MCF 10A (cell line): ENCODE measurements at regions not wholly inside any gene's neighbourhood (a gene's known extent, or its start where the extent isn't known, plus 50 kb on each side); places are given as distances from the start of the nearest gene placed in this dataset.

ENCODE experiments used
- BruUV-seq: library from RNA; stranded (reverse); fragments of 400-500 nt; replicated peaks from 2 replicates; lab custom pipeline; 2021; lab: Mats Ljungman, UMichigan
- CTCF ChIA-PET: fragments of 300-600 bp; sonication (Branson Sonifier 250); formaldehyde crosslinking; extraction: SDS; loops from one replicate; lab custom pipeline; 2021; ENCODE audit warnings: antibody characterized with exemption, inconsistent platforms; lab: Yijun Ruan, JAX
- POLR2A ChIA-PET: fragments of 300-600, 350-650 bp; sonication (Branson Sonifier 250); formaldehyde crosslinking; extraction: SDS; loops from one replicate; lab custom pipeline; 2020; ENCODE audit warnings: antibody characterized with exemption, inconsistent platforms; lab: Yijun Ruan, JAX
- DNase-seq: peaks from one replicate; pipeline ENCODE4 v3.0.0-alpha.2; 2018; ENCODE audit not compliant: unreplicated experiment
- H3K27ac Mint-ChIP-seq: one replicate; pipeline ENCODE4 v1.8.0; 2022; ENCODE audit warnings: mild to moderate bottlenecking, low read depth, mixed read lengths; ENCODE audit not compliant: unreplicated experiment
- H3K27me3 Mint-ChIP-seq: one replicate; pipeline ENCODE4 v1.8.0; 2022; ENCODE audit warnings: mixed read lengths; ENCODE audit not compliant: insufficient read depth, unreplicated experiment
- H3K36me3 Mint-ChIP-seq: one replicate; pipeline ENCODE4 v1.8.0; 2022; ENCODE audit warnings: mild to moderate bottlenecking, moderate library complexity, mixed read lengths; ENCODE audit not compliant: insufficient read depth, unreplicated experiment
- H3K4me1 Mint-ChIP-seq: one replicate; pipeline ENCODE4 v1.8.0; 2022; ENCODE audit warnings: mixed read lengths; ENCODE audit not compliant: insufficient read depth, unreplicated experiment
- H3K4me3 Mint-ChIP-seq: one replicate; pipeline ENCODE4 v1.8.0; 2022; ENCODE audit warnings: mild to moderate bottlenecking, moderate library complexity, mixed read lengths; ENCODE audit not compliant: unreplicated experiment
- H3K9me3 Mint-ChIP-seq: one replicate; pipeline ENCODE4 v1.8.0; 2022; ENCODE audit warnings: mixed read lengths; ENCODE audit not compliant: unreplicated experiment
- intact Hi-C: fragments of 100-400 bp; cut with micrococcal nuclease; formaldehyde crosslinking; loops from 2 replicates; pipeline ENCODE4 v1.14.1; 2022
- TF ChIP-seq, protein P1 (sequence below): fragments of 200-600 bp; IDR thresholded peaks from one replicate; pipeline ENCODE4 v1.8.0; 2022; ENCODE audit warnings: antibody characterized with exemption, mild to moderate bottlenecking; ENCODE audit not compliant: unreplicated experiment

GRCh38 chr11:96948066-96948465 lies 558.3 kb downstream of the JRKL start:
- ChIA-PET CTCF (interaction anchor here (0.8 kb wide), 1 partner anchor 144 kb away, joined by 5 read pairs; no protein-coding TSS in a partner anchor), POLR2A (no interaction called here)
- Mint-ChIP-seq H3K9me3 (no peaks in the 10 kb centered on the region), H3K27me3 (peaks cover 41% of the 10 kb centered on the region), H3K36me3 (no peaks in the 10 kb centered on the region), H3K4me1 (no peaks in the 10 kb centered on the region), H3K4me3 (no peak overlapping the region), H3K27ac (no peak overlapping the region)
- BruUV-seq, result no TSS peak
- DNase-seq, result no peak
- intact Hi-C loops, result no loop called here
- TF ChIP-seq, protein P1, sequence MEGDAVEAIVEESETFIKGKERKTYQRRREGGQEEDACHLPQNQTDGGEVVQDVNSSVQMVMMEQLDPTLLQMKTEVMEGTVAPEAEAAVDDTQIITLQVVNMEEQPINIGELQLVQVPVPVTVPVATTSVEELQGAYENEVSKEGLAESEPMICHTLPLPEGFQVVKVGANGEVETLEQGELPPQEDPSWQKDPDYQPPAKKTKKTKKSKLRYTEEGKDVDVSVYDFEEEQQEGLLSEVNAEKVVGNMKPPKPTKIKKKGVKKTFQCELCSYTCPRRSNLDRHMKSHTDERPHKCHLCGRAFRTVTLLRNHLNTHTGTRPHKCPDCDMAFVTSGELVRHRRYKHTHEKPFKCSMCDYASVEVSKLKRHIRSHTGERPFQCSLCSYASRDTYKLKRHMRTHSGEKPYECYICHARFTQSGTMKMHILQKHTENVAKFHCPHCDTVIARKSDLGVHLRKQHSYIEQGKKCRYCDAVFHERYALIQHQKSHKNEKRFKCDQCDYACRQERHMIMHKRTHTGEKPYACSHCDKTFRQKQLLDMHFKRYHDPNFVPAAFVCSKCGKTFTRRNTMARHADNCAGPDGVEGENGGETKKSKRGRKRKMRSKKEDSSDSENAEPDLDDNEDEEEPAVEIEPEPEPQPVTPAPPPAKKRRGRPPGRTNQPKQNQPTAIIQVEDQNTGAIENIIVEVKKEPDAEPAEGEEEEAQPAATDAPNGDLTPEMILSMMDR, result no peak

GRCh38 chr11:96949464-96949863 lies 559.7 kb downstream of the JRKL start:
- intact Hi-C loops, result no loop called here
- Mint-ChIP-seq H3K4me3 (no peak overlapping the region), H3K36me3 (no peaks in the 10 kb centered on the region), H3K27ac (no peak overlapping the region), H3K4me1 (no peaks in the 10 kb centered on the region), H3K27me3 (peaks cover 38% of the 10 kb centered on the region), H3K9me3 (no peaks in the 10 kb centered on the region)
- CTCF ChIA-PET, result no interaction called here
- TF ChIP-seq, protein P1, result no peak
- POLR2A ChIA-PET, result no interaction called here
- DNase-seq, result no peak
- BruUV-seq, result no TSS peak

DNA sequence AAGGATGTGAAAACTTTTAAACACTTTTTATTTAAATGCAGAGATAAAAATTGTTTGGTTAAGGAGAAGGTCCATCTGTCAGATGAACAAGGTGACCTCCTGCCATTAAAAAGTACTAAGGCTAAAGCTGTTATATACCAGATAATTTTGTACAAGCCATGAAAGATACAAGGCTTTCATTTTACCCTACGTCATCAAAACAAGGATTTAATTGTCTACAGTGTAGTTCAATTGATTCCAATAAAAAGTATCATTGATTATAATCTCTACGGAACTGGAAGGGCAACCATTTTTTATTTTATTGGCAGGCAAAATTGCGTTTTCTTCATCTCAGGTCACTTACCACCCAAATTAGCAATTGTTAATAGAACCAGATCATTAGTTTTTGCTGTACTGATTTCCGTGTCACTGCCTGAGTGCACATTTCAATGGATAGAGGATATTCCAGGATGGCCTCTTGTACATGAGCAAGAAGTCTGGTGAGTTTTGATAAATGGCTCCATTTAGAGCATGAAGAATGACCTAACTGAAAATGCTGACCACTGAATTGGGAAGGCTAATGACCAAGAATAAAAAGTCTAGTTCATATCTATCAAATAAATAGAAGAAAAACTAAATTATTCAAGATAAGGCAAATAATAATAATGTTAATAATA lies 564.9 kb downstream of the JRKL start:
- Mint-ChIP-seq H3K4me3 (no peak overlapping the region), H3K36me3 (no peaks in the 10 kb centered on the region), H3K27me3 (peaks cover 33% of the 10 kb centered on the region), H3K4me1 (no peaks in the 10 kb centered on the region), H3K9me3 (no peaks in the 10 kb centered on the region), H3K27ac (no peak overlapping the region)
- POLR2A ChIA-PET, result no interaction called here
- DNase-seq, result no peak
- no TSS peak for BruUV-seq
- CTCF ChIA-PET, result interaction anchor here (0.6 kb wide), 1 partner anchor 368 kb away, joined by 3 read pairs; no protein-coding TSS in a partner anchor
- intact Hi-C loops, result no loop called here
- TF ChIP-seq, protein P1, result no peak

GRCh38 chr11:96960476-96960875 lies 570.7 kb downstream of the JRKL start:
- ChIA-PET CTCF (no interaction called here), POLR2A (no interaction called here)
- H3K27me3 Mint-ChIP-seq, result peaks cover 14% of the 10 kb centered on the region
- H3K36me3 Mint-ChIP-seq, result no peaks in the 10 kb centered on the region
- H3K4me3 Mint-ChIP-seq, result no peak overlapping the region
- H3K4me1 Mint-ChIP-seq, result no peaks in the 10 kb centered on the region
- TF ChIP-seq, protein P1, result no peak
- no peaks in the 10 kb centered on the region for H3K9me3 Mint-ChIP-seq
- intact Hi-C loops, result no loop called here
- H3K27ac Mint-ChIP-seq, result no peak overlapping the region
- BruUV-seq, result no TSS peak
- no peak for DNase-seq
